Esophagus (tissue), 2 donors: ENCODE measurements at regions not wholly inside any gene's neighbourhood (a gene's known extent, or its start where the extent isn't known, plus 50 kb on each side); places are given as distances from the start of the nearest gene placed in this dataset.

Experiments
- H3K27ac ChIP-seq, 2 donors: one replicate each; pipeline ENCODE4 v1.5.1; 2013; ENCODE audit warnings: low read depth in 2 of 2, mild to moderate bottlenecking in 2 of 2, inconsistent platforms in 1 of 2, low read length in 1 of 2, moderate library complexity in 1 of 2
- H3K27me3 ChIP-seq, 2 donors: one replicate each; pipeline ENCODE4 v1.6.1; 2013; ENCODE audit warnings: low read length in 2 of 2, control low read depth in 1 of 2, mild to moderate bottlenecking in 1 of 2; ENCODE audit not compliant: insufficient read depth in 2 of 2, control insufficient read depth in 1 of 2
- H3K36me3 ChIP-seq, 2 donors: one replicate each; pipeline ENCODE4 v1.6.1; 2013; ENCODE audit warnings: low read length in 1 of 2; ENCODE audit not compliant: control insufficient read depth in 2 of 2, insufficient read depth in 2 of 2
- H3K4me1 ChIP-seq, 2 donors: one replicate each; pipeline ENCODE4 v1.6.1; 2013; ENCODE audit warnings: low read length in 1 of 2; ENCODE audit not compliant: control insufficient read depth in 2 of 2, insufficient read depth in 2 of 2
- H3K4me3 ChIP-seq, 2 donors: one replicate each; pipeline ENCODE4 v1.5.1; 2013; ENCODE audit warnings: low read length in 2 of 2, mild to moderate bottlenecking in 2 of 2, low read depth in 1 of 2, moderate library complexity in 1 of 2
- H3K9me3 ChIP-seq, 2 donors: one replicate each; pipeline ENCODE4 v1.6.1; 2013; ENCODE audit warnings: mild to moderate bottlenecking in 2 of 2, low read depth in 1 of 2, low read length in 1 of 2, moderate library complexity in 1 of 2; ENCODE audit not compliant: control insufficient read depth in 2 of 2, insufficient read depth in 1 of 2
- WGBS, 2 donors: extraction: QIAGEN DNeasy Blood & Tissue Kit; methylation state at CpG; one replicate each; pipeline ENCODE4 v1.1.7; 2013; 5-methylcytosine and 5-hydroxymethylcytosine counted together
- donor health status: healthy with polysubstance abuse.
- donor health status: Bipolar disorder and iron deficiency.

GRCh38 chr20:54323227-54323734 is 115.4 kb downstream of the PFDN4 start:
- H3K27me3 ChIP-seq, result no peaks in the 10 kb centered on the region
- no peaks in the 10 kb centered on the region for H3K9me3 ChIP-seq
- no peaks in the 10 kb centered on the region for H3K4me1 ChIP-seq
- H3K36me3 ChIP-seq, result no peaks in the 10 kb centered on the region
- H3K27ac ChIP-seq, result no peak overlapping the region
- no peak overlapping the region for H3K4me3 ChIP-seq
- WGBS, 2 donors, result 81 to 82% methylated on average over 2 of the region's 2 CpGs

- no peaks in the 10 kb centered on the region for H3K36me3 ChIP-seq
- H3K9me3 ChIP-seq, result no peaks in the 10 kb centered on the region
- no peaks in the 10 kb centered on the region for H3K27me3 ChIP-seq
- 73 to 80% methylated on average over 4 of the region's 4 CpGs for WGBS, 2 donors
- no peak overlapping the region for H3K4me3 ChIP-seq
- no peaks in the 10 kb centered on the region for H3K4me1 ChIP-seq
- H3K27ac ChIP-seq, result no peak overlapping the region
Measured at GRCh38 chr20:54324041-54324440, 116.2 kb downstream of the PFDN4 start.

- no peaks in the 10 kb centered on the region for H3K36me3 ChIP-seq
- 75 to 77% methylated on average over 3 of the region's 3 CpGs for WGBS, 2 donors
- no peak overlapping the region for H3K27ac ChIP-seq
- H3K9me3 ChIP-seq, result no peaks in the 10 kb centered on the region
- no peaks in the 10 kb centered on the region for H3K4me1 ChIP-seq
- no peaks in the 10 kb centered on the region for H3K27me3 ChIP-seq
- H3K4me3 ChIP-seq, result no peak overlapping the region
Measured at GRCh38 chr20:54324652-54325285, 116.9 kb downstream of the PFDN4 start.

- Histone ChIP-seq H3K27me3 (no peaks in the 10 kb centered on the region), H3K4me3 (no peak overlapping the region), H3K27ac (no peak overlapping the region), H3K36me3 (no peaks in the 10 kb centered on the region), H3K9me3 (no peaks in the 10 kb centered on the region), H3K4me1 (no peaks in the 10 kb centered on the region)
- WGBS, 2 donors, result 69 to 81% methylated on average over 2 of the region's 2 CpGs
Measured at GRCh38 chr20:54335299-54335698, 127.4 kb downstream of the PFDN4 start.

GRCh38 chr20:54337144-54337543 is 129.3 kb downstream of the PFDN4 start:
- 89 to 91% methylated on average over 1 of the region's 1 CpG for WGBS, 2 donors
- Histone ChIP-seq H3K9me3 (no peaks in the 10 kb centered on the region), H3K27me3 (no peaks in the 10 kb centered on the region), H3K4me1 (no peaks in the 10 kb centered on the region), H3K27ac (no peak overlapping the region), H3K4me3 (no peak overlapping the region), H3K36me3 (no peaks in the 10 kb centered on the region)

- 73 to 87% methylated on average over 7 of the region's 7 CpGs for WGBS, 2 donors
- H3K36me3 ChIP-seq, result no peaks in the 10 kb centered on the region
- no peak overlapping the region for H3K4me3 ChIP-seq
- no peaks in the 10 kb centered on the region for H3K4me1 ChIP-seq
- no peaks in the 10 kb centered on the region for H3K27me3 ChIP-seq
- H3K9me3 ChIP-seq, result no peaks in the 10 kb centered on the region
- no peak overlapping the region for H3K27ac ChIP-seq
Measured at GRCh38 chr20:54339093-54339492, 131.2 kb downstream of the PFDN4 start.

GRCh38 chr20:54340206-54340605 is 132.3 kb downstream of the PFDN4 start:
- Histone ChIP-seq H3K9me3 (no peaks in the 10 kb centered on the region), H3K27me3 (no peaks in the 10 kb centered on the region), H3K27ac (no peak overlapping the region), H3K4me3 (no peak overlapping the region), H3K36me3 (no peaks in the 10 kb centered on the region), H3K4me1 (no peaks in the 10 kb centered on the region)
- 39 to 45% methylated on average over 1 of the region's 1 CpG for WGBS, 2 donors

GRCh38 chr20:54340667-54341081 is 132.8 kb downstream of the PFDN4 start:
- Histone ChIP-seq H3K9me3 (no peaks in the 10 kb centered on the region), H3K27ac (no peak overlapping the region), H3K27me3 (no peaks in the 10 kb centered on the region), H3K4me3 (no peak overlapping the region), H3K4me1 (no peaks in the 10 kb centered on the region), H3K36me3 (no peaks in the 10 kb centered on the region)
- 30 to 43% methylated on average over 4 of the region's 4 CpGs for WGBS, 2 donors

GRCh38 chr20:54342258-54342920 is 133.0 kb upstream of the DOK5 start:
- Histone ChIP-seq H3K4me3 (no peak overlapping the region), H3K27ac (no peak overlapping the region), H3K4me1 (no peaks in the 10 kb centered on the region), H3K9me3 (no peaks in the 10 kb centered on the region), H3K36me3 (no peaks in the 10 kb centered on the region), H3K27me3 (no peaks in the 10 kb centered on the region)
- 88 to 90% methylated on average over 5 of the region's 5 CpGs for WGBS, 2 donors

- Histone ChIP-seq H3K4me3 (no peak overlapping the region), H3K36me3 (no peaks in the 10 kb centered on the region), H3K27me3 (no peaks in the 10 kb centered on the region), H3K9me3 (no peaks in the 10 kb centered on the region), H3K4me1 (no peaks in the 10 kb centered on the region), H3K27ac (no peak overlapping the region)
- 66 to 74% methylated on average over 4 of the region's 4 CpGs for WGBS, 2 donors
Measured at GRCh38 chr20:54343099-54343498, 132.3 kb upstream of the DOK5 start.
